Kidney (tissue), 13 donors: ENCODE measurements at regions not wholly inside any gene's neighbourhood (a gene's known extent, or its start where the extent isn't known, plus 50 kb on each side); places are given as distances from the start of the nearest gene placed in this dataset.
A peak's percentile ranks its signal among the peaks of the same experiment; 100 is the strongest.

Experiments used
- DNase-seq, 5 donors: peaks; one replicate each; pipeline ENCODE4 v3.0.0-alpha.2; 2013 to 2020
- FAIRE-seq: peaks from 2 replicates; lab custom pipeline; 2012; peaks lifted over from hg19 to GRCh38; lab: Jason Lieb, UNC
- H3K27ac ChIP-seq, 2 donors: one replicate each; pipeline ENCODE4 v1.7.0; 2013; ENCODE audit warnings: low read depth in 2 of 2, low read length in 2 of 2, inconsistent platforms in 1 of 2
- H3K27me3 ChIP-seq: one replicate; pipeline ENCODE4 v1.7.1; 2013; ENCODE audit warnings: low read length, inconsistent platforms; ENCODE audit not compliant: control insufficient read depth, insufficient read depth
- H3K36me3 ChIP-seq, 3 donors: one replicate each; pipeline versions ENCODE4 v1.7.0 to v1.7.1; 2013; ENCODE audit warnings: low read length in 3 of 3, control low read depth in 1 of 3, inconsistent platforms in 1 of 3; ENCODE audit not compliant: insufficient read depth in 3 of 3, control insufficient read depth in 2 of 3
- H3K4me1 ChIP-seq, 3 donors: one replicate each; pipeline versions ENCODE4 v1.7.0 to v1.7.1; 2013; ENCODE audit warnings: low read length in 3 of 3, inconsistent platforms in 1 of 3, low read depth in 1 of 3; ENCODE audit not compliant: control insufficient read depth in 2 of 3, insufficient read depth in 2 of 3
- H3K4me3 ChIP-seq, 3 donors: one replicate each; pipeline versions ENCODE4 v1.7.0 to v1.8.1; 2013; ENCODE audit warnings: low read length in 3 of 3, control low read depth in 1 of 3, inconsistent platforms in 1 of 3
- H3K9ac ChIP-seq, 3 donors: one replicate each; pipeline versions ENCODE4 v1.7.0 to v1.7.1; 2013; ENCODE audit warnings: low read length in 3 of 3, control low read depth in 1 of 3, inconsistent platforms in 1 of 3
- H3K9me3 ChIP-seq, 3 donors: one replicate each; pipeline versions ENCODE4 v1.7.0 to v1.7.1; 2013; ENCODE audit warnings: low read length in 3 of 3, control low read depth in 1 of 3, inconsistent platforms in 1 of 3; ENCODE audit not compliant: control insufficient read depth in 2 of 3, insufficient read depth in 1 of 3
- CTCF ChIP-seq: IDR thresholded peaks from 3 replicates; pipeline ENCODE4 v1.5.1; 2012; ENCODE audit warnings: mild to moderate bottlenecking, moderate library complexity, borderline replicate concordance; ENCODE audit not compliant: insufficient read depth; ENCODE audit errors: extremely low read depth
- intact Hi-C: fragments of 100-400 bp; cut with DNase I; formaldehyde crosslinking; loops from one replicate; pipeline ENCODE4 v1.11.1; 2022
- donor health status: control.
- donor health status: control.
- donor health status: control.
- donor health status: control.
- donor health status: control.
- donor health status: DM: yes; HTN: yes; CAD: no.
- donor health status: Normal renal cell carcinoma (clear cell type).

GRCh38 chr9:22308177-22308576 lies 138.4 kb upstream of the DMRTA1 start:
- TF ChIP-seq CTCF = peak; percentile 19
- intact Hi-C loops = no loop called here
- Histone ChIP-seq H3K36me3 (no peaks in the 10 kb centered on the region), H3K27ac (no peak overlapping the region), H3K27me3 (no peaks in the 10 kb centered on the region), H3K9ac (no peak overlapping the region), H3K9me3 (peaks cover 0 to 8% (median 0%) of the 10 kb centered on the region in 3 donors), H3K4me1 (no peaks in the 10 kb centered on the region), H3K4me3 (no peak overlapping the region)
- FAIRE-seq (peak; percentile 96), DNase-seq (peak in 1 of 5 donors; percentile 1)

GRCh38 chr9:22316645-22317044 lies 130.0 kb upstream of the DMRTA1 start:
- intact Hi-C loops = no loop called here
- DNase-seq = no peak
- Histone ChIP-seq H3K4me3 (no peak overlapping the region), H3K27me3 (no peaks in the 10 kb centered on the region), H3K27ac (no peak overlapping the region), H3K4me1 (no peaks in the 10 kb centered on the region), H3K9me3 (peaks cover 0 to 6% (median 0%) of the 10 kb centered on the region in 3 donors), H3K9ac (no peak overlapping the region), H3K36me3 (no peaks in the 10 kb centered on the region)
- FAIRE-seq = no peak
- no peak for TF ChIP-seq CTCF

- DNase-seq = no peak
- no peak overlapping the region for H3K4me3 ChIP-seq
- intact Hi-C loops = no loop called here
- H3K36me3 ChIP-seq = no peaks in the 10 kb centered on the region
- no peak overlapping the region for H3K27ac ChIP-seq
- FAIRE-seq = no peak
- no peaks in the 10 kb centered on the region for H3K9me3 ChIP-seq
- no peak overlapping the region for H3K9ac ChIP-seq
- H3K4me1 ChIP-seq = no peaks in the 10 kb centered on the region
- H3K27me3 ChIP-seq = no peaks in the 10 kb centered on the region
- TF ChIP-seq CTCF = no peak
These were observed 115.1 kb upstream of the DMRTA1 start for GRCh38 chr9:22331533-22331932.

GRCh38 chr9:22332202-22332601 lies 114.4 kb upstream of the DMRTA1 start:
- Histone ChIP-seq H3K27ac (no peak overlapping the region), H3K9me3 (no peaks in the 10 kb centered on the region), H3K36me3 (no peaks in the 10 kb centered on the region), H3K4me1 (no peaks in the 10 kb centered on the region), H3K9ac (no peak overlapping the region), H3K4me3 (no peak overlapping the region), H3K27me3 (no peaks in the 10 kb centered on the region)
- DNase-seq (no peak), FAIRE-seq (no peak)
- intact Hi-C loops = no loop called here
- no peak for TF ChIP-seq CTCF
